ENCODE measurements at regions not wholly inside any gene's neighbourhood (a gene's known extent, or its start where the extent isn't known, plus 50 kb on each side); places are given as distances from the start of the nearest gene placed in this dataset.

DNA sequence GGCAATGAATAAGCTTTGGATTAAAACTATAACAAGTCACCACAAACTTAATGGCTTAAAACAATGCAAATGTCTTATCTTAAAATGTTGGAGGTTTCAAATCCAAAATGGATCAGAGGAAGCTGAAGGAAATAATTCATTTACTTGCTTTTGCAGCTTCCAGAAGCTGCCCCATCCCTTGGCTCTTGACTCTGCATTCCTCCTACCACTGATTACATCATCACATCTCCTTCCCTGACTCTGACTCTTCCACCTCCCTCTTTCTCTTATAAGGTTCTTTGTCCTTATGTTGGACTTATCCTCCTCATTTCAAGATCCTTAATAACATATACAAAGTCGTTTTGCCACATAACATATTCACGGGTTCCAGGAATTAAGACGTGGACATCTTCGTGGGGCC is 982.8 kb upstream of the ROBO1 start:
- no peak for TF ChIP-seq EZH2 (IDR thresholded peaks at IDR 0.05; ENCODE audit: insufficient read depth, poor library complexity, severe bottlenecking)
- no peak for TF ChIP-seq EZH2phosphoT487 (IDR thresholded peaks at IDR 0.05; ENCODE audit: insufficient read depth, low read depth)
